ENCODE measurements at regions not wholly inside any gene's neighbourhood (a gene's known extent, or its start where the extent isn't known, plus 50 kb on each side); places are given as distances from the start of the nearest gene placed in this dataset.

GRCh38 chr5:56511326-56511841 lies 278.3 kb upstream of the ANKRD55 start:
- DNase-seq: no peak

DNA sequence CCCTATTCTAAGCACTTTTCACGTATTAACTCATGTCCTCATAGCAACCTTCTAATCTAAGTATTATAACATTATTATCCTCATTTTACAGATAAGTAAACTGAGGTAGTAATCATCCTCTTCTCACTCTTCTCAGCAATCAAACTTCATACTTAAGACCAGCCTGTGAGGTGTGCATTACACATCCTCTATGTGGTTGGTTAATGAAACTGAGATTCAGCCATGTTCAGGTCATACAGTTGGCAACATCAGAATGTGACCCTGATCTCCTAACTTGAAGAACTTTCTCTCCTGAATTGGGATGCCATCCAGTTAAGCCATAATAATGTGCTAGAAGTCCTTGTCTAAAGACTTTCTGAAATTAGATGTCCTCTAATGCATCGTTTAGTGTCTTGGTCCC lies 275.1 kb upstream of the ANKRD55 start:
- DNase-seq: no peak

DNA sequence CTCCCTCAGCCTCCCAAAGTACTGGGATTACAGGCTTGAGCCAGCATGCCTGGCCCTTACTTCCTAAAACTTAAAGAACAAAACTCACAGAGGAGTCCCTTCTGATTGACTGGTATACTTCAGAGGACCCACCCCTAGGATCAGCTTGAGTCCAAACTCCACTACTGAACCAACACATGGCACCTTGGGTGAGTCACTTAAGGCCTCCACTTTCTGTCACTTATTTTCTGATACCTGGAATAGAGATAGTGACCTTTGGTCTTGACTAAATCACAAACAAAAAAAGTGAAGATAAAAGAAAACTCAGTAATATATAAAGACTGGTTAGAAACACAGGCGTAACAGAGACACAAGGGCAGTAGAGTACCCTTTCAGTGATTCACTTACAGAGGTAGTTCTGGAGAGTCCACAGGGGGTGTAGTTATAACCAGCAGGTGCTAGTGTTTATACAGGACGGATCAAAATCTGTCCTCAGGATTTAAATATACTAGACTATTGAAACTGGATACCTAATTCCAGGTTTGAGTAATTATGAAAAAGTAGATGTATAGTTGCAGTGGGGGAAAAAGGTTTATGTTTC lies 274.3 kb upstream of the ANKRD55 start:
- DNase-seq: no peak

GRCh38 chr5:56506211-56506965 lies 273.3 kb upstream of the ANKRD55 start:
- DNase-seq: no peak

DNA sequence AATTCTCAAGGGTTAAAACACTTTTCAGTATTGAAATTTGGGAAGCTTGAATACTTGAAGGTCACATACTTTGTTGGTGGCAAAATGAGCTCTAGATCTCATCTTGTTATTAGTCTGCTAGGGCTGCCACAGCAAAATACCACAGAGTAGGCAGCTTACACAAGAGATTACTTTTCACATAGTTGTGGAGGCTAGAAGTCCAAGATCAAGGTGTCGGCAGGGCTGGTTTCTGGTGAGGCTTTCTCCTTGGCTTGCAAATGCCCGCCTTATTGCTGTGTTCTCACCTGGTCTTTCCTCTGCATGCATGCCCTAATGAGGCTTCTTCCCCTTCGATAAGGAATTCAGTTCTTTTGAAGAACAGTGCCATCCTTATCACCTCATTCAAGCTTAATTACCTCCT lies 270.8 kb upstream of the ANKRD55 start:
- no peak for DNase-seq

DNA sequence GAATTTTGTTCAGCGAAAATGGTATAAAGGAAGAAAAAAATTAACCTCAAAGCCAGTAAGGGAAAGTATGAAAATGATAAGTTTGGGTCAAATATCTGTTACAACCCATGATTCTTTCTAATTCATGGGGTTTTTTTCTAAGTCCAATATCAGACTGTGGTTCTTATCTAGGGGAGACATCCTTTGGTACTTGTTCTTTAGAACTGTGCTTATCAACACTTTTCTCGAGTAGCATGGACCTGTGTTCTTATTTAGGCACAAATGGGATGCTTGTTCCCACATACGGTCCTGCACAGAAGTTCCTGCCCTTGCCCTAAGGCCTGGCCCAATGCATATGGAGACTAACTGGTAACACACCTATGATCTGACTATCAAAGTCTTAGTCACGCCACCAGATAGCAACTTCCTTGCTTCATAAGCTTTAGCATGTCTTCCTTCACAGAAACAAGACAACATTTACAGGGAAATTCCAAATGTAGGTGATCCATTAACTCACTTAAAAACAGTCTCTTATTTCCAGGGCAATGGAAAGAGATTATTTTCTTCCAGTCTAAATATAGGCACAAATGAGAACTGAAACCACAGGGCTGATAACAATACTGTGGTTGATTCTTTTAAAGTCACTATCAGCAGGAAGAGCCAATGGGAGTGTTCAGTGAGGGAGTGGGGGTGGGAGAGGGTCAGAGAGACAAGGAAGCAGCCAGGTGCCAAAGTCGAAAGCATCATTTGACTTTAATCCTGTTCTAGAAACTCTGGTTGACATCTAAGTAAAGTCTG lies 268.8 kb upstream of the ANKRD55 start:
- no peak for DNase-seq

- DNase-seq: no peak
These were observed 266.8 kb upstream of the ANKRD55 start for GRCh38 chr5:56499901-56500300.

DNA sequence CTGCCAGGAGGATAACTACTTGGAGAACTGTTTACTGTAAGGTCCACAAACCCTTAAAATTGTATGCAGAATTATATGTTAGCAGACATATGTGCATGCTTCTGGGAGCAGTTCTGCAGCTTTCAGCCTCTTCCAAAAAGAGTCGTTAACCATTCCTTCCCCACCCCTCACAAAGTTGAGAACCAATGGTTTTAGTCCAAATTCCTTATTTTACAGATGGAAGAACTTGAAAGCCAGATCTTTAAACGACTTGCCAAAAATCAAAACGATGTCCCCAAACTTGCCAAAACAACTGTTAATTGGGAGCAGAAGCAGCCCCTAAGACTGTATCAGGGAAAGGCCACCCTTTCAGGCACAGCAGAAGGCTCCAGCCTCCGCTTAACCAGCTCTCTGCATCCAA lies 266.4 kb upstream of the ANKRD55 start:
- no peak for DNase-seq

DNA sequence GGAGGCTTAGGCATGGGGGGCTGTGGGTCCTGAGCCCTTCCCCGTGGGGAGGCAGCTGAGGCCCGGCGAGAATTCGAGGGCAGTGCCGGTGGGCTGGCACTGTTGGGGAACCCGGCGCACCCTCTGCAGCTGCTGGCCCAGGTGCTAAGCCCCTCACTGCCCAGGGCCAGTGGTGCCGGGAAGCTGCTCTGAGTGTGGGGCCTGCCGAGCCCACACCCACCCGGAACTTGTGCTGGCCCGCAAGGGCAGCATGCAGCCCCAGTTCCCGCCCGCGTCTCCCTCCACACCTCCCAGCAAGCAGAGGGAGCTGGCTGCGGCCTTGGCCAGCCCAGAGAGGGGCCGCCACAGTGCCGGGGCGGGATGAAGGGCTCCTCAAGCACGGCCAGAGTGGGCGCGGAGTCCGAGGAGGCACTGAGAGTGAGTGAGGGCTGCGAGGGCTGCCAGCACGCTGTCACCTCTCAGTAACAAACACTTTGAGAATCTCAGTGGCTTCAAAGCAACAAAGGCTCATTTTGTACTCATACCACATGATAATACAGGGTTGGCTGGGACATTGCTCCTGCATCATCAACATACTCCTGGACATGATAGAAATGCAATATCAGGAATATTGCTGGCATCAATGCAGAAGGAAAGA lies 265.7 kb upstream of the ANKRD55 start:
- DNase-seq: no peak

DNA sequence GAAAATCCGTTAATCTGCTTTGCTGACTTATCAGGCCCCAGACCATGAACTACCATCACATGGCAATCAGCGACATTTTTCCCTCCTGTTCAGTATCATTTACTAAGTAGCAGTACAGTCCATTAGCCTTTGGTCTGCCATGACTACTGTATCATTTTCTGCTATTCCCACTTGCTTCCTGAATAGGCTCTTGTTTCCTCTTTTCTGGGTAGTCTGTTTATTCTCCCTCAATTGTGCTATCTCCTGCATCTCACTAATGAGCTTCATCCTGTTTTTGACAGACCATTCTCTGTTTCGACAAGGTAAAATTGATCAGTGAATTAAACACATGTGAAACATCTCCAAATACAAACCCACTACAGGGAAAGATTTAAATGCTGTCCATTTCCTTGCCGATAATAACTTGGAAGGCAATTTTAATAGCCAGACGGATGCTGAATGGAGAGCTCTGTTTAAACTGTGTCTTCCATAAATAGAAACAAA lies 263.5 kb upstream of the ANKRD55 start:
- no peak for DNase-seq

DNA sequence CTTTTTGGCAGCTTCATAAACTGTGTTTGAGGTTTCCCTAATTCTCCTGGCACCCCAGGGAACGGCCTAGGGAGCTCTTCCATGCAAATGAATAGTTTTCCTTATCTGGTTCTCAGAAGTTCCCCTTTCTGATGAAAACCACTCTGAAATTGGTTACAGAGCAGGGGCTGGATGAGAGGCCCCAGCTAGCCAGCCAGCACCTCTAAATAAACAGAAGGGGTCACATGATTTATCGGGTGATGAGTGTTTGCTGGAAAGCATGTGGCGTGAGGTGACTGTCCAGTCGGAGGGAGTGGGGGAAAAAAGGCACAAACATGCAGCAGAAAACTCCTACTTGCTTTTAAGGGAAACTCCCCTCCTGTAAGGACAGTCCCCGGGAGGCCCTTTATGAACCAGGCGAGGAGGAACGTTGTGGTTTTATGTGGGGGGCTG lies 261.2 kb upstream of the ANKRD55 start:
- DNase-seq: peak; percentile 67 to 73

DNA sequence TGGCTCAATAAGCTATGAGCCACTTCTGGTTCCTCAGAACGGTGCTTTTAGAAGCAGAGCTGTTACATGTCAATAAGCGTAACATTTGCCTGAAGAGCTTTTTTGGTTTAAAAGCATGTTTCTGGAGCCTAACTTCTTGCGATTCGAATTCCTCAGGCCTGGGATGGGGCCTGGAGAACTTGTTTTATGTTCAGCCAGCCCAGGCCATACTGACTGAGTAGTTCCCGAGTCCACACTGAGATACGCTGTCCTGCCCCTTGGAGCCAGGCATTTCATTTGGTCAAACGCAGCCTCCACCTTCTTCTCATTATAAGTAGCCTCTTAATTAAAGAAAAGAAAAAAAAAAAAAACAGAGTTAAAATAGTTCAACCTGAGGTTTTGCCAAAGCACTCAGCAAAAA lies 260.6 kb upstream of the ANKRD55 start:
- no peak for DNase-seq

DNA sequence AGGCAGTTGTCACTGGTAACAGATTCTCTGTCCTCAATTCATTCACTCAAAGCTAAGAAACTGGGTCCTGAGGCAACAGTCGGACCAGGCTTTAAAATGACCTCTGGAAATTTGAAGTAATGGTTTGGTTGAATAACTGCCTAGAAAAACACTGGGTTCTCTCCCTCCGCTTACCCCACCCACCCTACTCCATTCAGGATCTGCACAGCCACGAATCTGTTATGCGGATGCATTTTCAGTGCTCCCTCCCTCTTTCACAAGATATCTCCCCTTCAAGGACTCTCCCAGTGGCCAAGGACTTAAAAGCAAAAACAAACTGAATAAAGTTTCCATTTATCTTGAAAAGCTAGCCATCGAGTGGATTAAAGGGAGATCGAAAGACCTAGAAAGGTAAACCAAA lies 260.2 kb upstream of the ANKRD55 start:
- no peak for DNase-seq

- DNase-seq: no peak
These were observed 259.7 kb upstream of the ANKRD55 start for GRCh38 chr5:56492812-56493211.

GRCh38 chr5:56490971-56491468 lies 257.9 kb upstream of the ANKRD55 start:
- DNase-seq: no peak

DNA sequence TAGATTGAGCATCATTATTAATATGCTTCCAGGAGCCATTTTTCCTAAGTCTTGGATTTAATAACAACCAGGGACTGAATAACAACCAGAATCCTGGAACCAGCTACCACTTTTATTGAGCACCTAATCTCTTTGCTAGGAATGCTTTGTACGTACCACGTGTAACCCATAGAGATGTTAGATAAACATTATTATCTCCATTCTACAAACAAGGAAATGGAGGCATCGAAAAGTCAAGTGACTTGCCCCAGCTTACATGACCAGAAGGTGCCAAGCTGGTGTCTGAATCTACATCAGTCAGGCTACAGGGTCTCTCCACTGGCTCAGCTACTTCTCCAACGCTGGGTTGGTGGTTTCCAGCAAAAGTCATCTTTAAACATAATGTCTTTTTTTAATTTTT lies 256.1 kb upstream of the ANKRD55 start:
- DNase-seq: no peak

GRCh38 chr5:56487528-56488115 lies 254.5 kb upstream of the ANKRD55 start:
- DNase-seq: no peak

GRCh38 chr5:56482363-56482762 lies 249.2 kb upstream of the ANKRD55 start:
- peak; percentile 50 to 88 for DNase-seq

DNA sequence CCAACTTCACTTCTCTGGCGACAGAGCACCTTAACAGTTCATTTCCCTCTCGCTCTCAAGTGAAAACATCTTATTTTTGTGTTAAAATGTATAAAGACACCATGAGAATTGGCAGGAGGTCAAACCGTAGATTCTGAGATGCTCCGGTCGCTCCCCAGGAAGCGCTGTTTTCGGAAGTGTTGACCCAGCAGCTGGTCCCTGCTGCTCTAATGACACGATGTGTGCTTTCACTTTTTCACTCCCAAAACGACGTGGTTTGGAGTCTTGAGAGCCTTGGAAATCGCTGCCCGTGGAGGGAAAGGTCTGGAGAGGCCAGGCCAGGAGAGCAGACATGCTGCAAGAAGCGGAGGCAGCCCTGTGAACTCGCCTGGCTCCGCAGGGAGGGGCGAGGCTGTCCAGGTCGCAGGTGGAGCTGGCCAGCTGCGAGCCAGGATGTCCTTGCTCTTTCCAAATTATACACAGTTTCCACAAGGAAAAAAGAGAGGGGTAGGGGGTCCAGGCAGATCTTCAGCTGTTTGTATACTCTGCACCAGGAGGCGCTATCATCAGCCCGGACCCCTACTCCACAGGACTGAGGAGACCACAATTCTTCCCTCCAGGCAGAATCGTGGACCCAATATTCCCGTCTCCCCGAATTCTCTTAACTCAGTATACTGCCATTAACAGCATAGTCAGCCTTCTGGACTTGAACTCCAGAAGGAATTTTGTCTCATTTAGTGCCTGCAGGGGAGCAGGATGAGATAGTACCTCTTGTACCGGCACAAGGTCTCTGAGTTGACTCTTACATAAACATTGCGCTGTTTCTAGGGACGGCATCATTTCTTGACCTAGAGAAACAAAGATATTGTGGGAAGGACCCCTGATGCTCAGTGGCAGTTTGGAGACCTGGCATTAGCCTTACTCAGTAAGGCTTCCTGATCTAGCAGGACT lies 248.6 kb upstream of the ANKRD55 start:
- DNase-seq: peak; percentile 43 to 54

DNA sequence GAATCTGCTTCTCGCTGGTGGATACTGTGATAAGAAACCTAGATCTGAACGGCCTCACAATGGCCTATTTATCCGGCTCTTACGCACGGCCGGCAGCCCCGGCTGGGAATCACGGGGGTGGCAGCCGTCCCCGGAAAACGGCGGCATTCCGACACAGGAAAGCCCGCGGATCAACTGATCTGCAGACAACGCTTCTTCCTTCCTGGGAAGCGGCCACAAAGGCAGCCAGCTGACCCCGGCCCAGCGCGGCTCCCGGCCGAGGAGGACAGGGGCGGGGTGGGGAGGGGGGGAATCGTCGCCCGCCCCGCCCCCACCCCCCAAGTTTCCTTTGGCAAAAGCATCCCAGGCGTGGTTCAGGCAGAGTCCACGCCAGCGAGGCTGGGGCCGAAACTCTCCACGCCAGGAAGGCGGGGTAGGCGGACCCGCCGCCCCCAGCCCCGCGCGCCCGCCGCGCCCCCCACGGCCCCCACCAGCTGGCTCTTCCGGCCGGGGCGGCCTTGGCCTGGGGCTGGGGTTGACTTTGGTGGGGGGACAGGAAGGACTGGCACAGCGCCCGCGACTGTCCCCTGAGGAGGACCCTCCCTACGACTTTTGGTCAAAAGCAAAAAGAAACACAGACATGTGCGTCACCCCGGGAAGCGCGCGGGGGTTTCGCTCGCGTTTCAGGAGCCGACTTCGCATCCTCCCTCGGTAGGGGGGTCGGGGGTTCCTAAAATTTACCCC lies 247.7 kb upstream of the ANKRD55 start:
- DNase-seq: no peak

Data from inflammatory macrophage (primary cell).